GM11168 (cell line): ENCODE measurements at regions not wholly inside any gene's neighbourhood (a gene's known extent, or its start where the extent isn't known, plus 50 kb on each side); places are given as distances from the start of the nearest gene placed in this dataset.

ENCODE experiments used
- in situ Hi-C: fragments of 300-500 bp; cut with MboI; formaldehyde crosslinking; loops from one replicate; pipeline ENCODE4 v1.12.0; 2022; ENCODE audit warnings: low sequenced_read_pairs; ENCODE audit not compliant: unreplicated experiment

DNA sequence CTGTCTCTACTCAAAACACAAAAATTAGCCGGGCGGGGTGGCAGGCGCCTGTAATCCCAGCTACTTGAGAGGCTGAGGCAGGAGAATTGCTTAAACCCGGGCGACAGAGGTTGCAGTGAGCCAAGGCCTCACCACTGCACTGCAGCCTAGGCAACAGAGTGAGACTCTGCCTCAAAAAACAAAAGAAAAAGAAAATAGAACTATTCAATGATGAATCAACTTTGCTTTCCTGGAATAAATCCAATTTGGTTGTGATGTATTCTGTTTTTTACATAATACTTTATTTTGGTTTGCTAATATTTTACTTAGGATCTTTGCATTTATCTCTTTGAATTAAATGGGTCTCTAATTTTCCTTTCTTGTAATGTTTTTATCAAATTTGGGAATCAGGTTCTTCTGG, 86.3 kb upstream of the MBOAT2 start:
- in situ Hi-C loops = no loop called here

DNA sequence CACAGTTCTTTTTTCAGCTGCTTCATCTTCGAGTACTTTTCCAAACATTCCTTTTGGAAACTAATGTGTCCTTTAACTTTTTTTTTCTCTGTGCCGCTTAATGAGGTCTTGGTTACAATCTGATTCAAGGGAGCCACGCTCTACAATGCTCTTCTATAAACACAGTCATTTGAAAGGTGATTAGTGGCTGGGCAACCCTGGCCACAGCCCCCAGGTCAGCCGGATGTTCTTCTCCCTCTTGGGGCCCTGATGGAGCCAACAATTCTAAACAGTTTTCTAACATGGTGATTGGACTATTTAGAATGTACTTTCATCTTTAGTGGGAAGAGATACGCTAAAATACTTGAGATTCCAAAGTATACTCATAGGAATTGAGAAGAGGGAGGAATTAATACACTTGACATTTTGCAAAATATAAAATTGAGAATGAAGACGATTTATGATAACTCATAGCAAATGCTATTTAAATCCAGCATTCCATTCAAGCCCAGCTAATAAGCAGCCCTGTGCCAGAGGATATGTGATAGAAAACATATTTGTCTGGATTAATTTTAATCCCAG, 83.7 kb upstream of the MBOAT2 start:
- in situ Hi-C loops = no loop called here

DNA sequence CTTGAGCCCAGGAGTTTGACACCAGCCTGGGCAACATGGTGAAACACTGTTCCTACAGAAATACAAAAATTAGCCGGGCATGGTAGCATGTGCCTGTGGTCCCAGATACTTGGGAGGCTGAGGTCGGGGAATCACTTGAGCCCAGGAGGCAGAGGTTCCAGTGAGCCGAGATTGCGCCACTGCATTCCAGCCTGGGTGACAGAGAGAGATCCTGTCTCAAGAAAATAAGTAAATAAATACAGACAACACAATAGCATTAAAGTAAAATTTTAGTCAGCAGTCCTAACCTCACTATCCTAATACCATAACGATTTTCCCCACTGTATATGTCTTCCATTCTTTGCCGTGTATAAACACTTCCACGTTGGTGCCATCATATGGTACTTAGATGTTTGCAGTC, 83.0 kb upstream of the MBOAT2 start:
- in situ Hi-C loops = no loop called here

GRCh38 chr2:9085353-9085752, 81.9 kb upstream of the MBOAT2 start:
- in situ Hi-C loops = no loop called here

GRCh38 chr2:9083287-9083686, 79.8 kb upstream of the MBOAT2 start:
- in situ Hi-C loops = no loop called here

GRCh38 chr2:9082158-9082557, 78.7 kb upstream of the MBOAT2 start:
- in situ Hi-C loops = no loop called here

DNA sequence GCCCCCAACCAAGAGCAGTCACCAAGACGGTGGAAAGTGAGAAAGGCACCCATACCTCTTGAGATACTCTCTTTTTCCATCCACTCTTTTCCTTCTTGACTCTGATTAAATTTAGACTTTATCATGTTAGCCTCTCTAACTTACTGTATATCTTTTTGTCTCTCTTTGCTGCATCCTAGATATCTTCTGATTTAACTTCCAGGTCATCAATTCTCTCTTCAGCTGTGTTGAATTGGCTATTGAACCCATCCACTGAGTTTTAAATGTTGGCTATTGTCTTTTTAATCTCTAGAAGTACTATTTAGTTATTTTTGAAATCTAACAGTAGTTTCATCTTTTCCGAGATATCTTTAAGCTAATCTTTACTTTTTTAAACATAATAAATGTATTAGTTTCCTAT, 78.3 kb upstream of the MBOAT2 start:
- in situ Hi-C loops = no loop called here

- in situ Hi-C loops = no loop called here
Observed at GRCh38 chr2:9078405-9078804, 74.9 kb upstream of the MBOAT2 start.

DNA sequence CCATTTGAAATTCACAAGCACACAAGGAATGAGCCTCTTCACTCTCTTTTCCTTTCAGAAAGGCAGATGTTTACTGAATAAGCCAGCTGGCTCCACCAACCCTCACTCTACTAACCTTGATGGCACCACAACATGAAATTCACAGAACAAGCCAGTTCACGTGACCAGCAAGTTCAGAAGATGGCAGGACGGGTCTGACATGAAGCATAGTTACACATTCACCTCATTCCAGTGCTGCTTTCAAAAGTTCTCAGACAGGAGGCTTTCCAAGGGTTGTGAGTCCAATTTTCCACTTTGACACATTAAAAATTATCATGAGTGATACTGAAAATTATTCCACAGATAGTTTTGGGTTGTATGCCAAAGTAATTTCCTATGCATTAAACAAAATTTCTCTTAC, 74.2 kb upstream of the MBOAT2 start:
- in situ Hi-C loops = no loop called here

DNA sequence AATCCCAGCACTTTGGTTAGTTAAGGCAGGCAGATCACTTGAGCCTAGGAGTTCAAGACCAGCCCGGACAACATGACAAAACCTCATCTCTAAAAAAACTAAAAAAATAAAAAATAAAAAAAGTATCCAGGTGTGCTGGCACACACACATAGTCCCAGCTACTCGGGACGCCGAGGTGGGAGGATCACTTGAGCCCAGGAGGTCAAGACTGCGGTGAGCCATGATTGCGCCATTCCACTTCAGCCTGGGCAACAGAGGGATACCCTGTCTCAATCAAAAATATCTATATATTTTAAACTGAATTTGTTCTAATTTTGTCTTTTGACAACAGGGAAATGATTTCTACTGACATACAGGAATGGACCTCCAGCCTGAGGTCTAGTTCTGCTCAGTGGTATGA, 73.3 kb upstream of the MBOAT2 start:
- in situ Hi-C loops = no loop called here

GRCh38 chr2:9076210-9076609, 72.7 kb upstream of the MBOAT2 start:
- in situ Hi-C loops = no loop called here

DNA sequence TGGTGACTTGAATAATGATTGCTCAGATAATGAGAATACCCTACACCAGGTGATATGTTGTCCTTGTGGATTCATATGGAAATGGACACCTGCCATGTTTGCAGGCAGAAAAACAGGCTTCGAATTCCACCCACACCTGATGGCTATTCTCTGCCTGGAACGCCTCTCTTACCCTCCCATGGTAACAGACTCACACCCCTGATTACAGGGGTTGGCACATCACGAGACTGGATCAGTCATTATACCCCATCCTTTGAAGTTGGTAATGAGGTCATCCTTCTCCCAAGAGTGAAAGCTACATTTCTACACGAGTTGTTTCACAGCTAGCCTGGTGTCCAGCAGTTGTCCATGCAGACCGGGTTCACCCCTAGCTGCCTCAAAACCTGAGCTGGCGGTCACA, 71.4 kb upstream of the MBOAT2 start:
- in situ Hi-C loops = no loop called here

GRCh38 chr2:9071584-9072124, 68.2 kb upstream of the MBOAT2 start:
- in situ Hi-C loops = no loop called here

GRCh38 chr2:9071032-9071431, 67.5 kb upstream of the MBOAT2 start:
- in situ Hi-C loops = no loop called here

DNA sequence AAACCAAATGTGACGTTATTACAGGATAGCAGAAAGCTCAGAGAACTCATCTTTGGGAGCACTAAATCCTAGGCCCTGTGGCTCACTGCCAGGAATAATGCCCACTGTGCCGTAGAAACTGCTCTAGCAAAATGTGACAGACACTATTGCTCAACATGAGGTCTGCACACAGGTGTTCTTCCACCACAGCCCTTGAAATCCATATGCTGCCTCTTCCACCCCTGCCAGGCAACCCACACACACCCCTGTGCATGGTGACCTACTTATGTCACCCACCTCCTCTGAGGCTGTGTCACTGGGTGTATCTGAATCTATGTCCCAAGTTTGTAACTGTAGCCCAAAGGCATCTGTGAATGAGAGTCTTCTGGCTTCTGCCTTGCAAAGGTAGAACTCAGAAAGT, 66.1 kb upstream of the MBOAT2 start:
- in situ Hi-C loops = no loop called here

GRCh38 chr2:9065901-9066300, 62.4 kb upstream of the MBOAT2 start:
- in situ Hi-C loops = no loop called here

- in situ Hi-C loops = no loop called here
Observed at GRCh38 chr2:9063023-9063606, 59.6 kb upstream of the MBOAT2 start.

DNA sequence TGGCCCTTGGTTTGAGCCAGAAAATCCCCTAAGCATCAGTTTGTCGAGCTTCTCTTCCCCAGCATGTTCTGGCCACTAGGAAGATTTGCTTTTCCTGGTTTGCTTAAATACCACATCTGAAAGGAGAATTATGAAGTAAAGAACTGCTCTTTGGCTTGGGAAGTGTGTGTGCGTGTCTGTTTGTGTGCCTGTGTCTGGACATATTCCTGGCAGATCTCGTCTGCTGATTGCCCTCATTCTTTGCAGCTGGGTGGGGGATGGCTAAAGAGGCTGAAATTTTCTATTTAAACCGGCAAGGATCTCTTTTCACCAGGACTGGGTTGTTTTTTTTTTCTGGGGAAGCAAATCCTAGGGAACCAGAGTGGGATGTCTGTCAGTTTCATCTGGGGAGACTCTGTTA, 57.3 kb upstream of the MBOAT2 start:
- in situ Hi-C loops = no loop called here

DNA sequence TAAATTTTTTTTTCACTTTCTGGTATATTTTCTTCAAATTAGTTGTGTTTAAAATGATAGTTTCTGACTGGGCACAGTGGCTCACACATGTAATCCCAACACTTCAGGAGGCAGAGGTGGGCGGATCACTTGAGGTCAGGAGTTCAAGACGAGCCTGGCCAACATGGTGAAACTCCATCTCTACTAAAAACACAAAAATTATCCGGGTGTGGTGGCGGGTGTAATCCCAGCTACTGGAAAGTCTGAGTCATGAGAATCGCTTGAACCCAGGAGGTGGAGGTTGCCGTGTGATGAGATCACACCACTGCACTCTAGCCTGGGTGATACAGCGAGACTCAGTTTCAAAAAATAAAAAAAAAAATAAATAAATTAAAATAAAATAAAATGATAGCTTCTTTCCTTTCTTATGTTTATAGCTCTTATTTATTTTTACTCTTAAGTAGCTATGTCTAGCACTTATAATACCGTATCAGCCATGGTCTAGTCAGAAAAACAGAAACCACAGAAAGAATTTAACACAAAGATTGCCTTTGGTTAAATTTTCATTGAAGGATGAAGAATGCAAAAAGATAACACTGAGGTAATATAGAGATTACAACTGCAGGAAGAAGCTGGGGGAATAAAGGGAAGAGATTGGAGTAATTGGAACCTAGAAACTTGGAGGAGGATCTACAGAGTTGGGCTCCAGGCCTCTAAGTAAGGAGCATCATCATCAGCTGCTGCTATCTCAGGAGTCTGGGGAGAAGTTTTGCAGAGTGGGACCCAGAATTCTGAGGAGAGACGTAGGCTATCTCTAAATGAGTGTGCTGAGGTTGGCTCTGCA, 54.7 kb upstream of the MBOAT2 start:
- in situ Hi-C loops = no loop called here

- in situ Hi-C loops = no loop called here
Observed at GRCh38 chr2:9055471-9055870, 52.0 kb upstream of the MBOAT2 start.

DNA sequence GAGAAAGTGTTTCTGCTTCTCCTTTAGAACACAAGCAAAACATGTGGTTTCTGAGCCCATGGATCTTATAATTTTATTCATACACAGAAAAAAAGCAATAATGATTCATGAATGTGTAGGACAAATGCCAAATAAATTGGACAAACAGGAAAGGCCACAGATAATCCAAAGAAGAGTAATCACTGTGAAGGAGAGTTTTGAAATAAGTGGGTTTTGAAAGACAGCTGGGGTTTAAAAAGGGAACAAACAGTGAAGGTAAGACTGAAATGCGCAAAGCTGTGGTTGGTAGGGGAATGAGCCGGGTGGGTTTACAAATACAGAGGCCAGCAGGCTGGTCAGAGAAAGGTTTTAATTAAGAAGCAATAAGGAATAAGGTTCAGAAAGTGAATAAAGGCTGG, 50.0 kb upstream of the MBOAT2 start:
- in situ Hi-C loops = no loop called here
